Fibroblast of villous mesenchyme (primary cell): ENCODE measurements at regions not wholly inside any gene's neighbourhood (a gene's known extent, or its start where the extent isn't known, plus 50 kb on each side); places are given as distances from the start of the nearest gene placed in this dataset.

ENCODE experiments used
- DNase-seq: peaks from one replicate; pipeline ENCODE4 v3.0.0-alpha.2; 2010; ENCODE audit warnings: low read depth
- H3K4me3 ChIP-seq: 2 replicates; pipeline ENCODE4 v1.5.1; 2011; ENCODE audit warnings: low read depth, mild to moderate bottlenecking, low read length
- CTCF ChIP-seq: IDR thresholded peaks from 2 replicates; pipeline ENCODE4 v1.5.1; 2012; ENCODE audit warnings: low read depth, mild to moderate bottlenecking, low read length; ENCODE audit not compliant: insufficient read depth

GRCh38 chr2:61722800-61723199, 131.1 kb downstream of the FAM161A start:
- TF ChIP-seq CTCF = no peak
- no peak overlapping the region for H3K4me3 ChIP-seq
- DNase-seq = no peak

DNA sequence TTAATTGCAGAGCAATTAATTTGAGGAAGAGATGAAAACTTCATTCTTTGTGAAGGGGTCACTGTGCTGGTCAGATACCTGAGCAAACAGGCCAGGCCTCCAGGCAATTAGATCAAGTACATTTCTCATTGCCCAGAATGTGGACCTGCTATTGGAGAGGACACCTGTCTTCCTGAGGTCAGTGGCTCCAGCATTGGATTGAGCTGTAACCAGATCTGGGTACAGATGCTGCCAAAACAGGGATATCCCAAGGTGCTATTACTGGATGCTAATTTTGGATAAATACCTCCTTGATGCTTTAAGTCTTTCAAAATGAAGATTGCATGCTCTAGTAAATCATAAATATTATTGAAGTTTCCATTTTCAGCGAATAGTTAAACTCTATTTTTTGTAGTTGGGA, 131.5 kb downstream of the FAM161A start:
- TF ChIP-seq CTCF = no peak

DNA sequence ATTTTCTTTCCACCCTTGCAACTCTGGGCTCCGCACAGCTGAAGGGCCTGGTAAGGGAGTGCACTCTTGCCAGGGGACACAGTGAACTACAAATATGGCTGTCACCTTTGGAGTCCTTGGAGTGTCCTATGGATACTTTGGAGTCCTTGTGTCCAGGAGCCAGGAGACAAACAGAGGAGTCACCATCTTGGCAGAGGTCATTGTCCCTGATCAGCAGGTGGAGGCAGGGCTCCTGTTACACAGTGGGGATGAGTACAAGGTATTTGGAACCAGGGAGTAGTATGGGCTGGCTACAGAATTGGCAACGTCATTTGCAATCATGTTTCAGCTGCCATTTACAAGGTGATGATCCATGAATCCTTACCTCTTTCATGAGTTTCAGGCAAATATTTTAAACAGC, 132.5 kb downstream of the FAM161A start:
- no peak overlapping the region for H3K4me3 ChIP-seq
- DNase-seq = no peak
- no peak for TF ChIP-seq CTCF

More for the DNA sequence above, 131.5 kb downstream of the FAM161A start:
- H3K4me3 ChIP-seq = no peak overlapping the region
- DNase-seq = no peak

DNA sequence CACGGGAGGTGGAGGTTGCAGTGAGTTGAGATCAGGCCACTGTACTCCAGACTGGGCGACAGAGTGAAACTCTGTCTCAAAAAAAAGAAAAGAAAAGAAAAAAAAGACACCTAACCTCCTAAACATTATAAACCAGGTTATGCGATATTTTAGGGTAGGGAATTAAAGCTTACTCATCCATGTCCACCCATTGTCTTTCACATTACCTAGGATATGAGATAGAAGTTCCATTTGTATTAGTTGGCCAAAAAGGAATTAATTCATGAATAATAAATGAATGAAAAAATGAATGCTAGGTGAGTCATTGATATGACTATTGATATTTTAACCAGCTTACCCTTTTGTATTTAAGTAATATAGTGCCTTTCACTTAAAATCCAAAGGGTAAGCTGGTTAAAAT, 132.9 kb downstream of the FAM161A start:
- H3K4me3 ChIP-seq = no peak overlapping the region
- DNase-seq = no peak
- TF ChIP-seq CTCF = no peak

DNA sequence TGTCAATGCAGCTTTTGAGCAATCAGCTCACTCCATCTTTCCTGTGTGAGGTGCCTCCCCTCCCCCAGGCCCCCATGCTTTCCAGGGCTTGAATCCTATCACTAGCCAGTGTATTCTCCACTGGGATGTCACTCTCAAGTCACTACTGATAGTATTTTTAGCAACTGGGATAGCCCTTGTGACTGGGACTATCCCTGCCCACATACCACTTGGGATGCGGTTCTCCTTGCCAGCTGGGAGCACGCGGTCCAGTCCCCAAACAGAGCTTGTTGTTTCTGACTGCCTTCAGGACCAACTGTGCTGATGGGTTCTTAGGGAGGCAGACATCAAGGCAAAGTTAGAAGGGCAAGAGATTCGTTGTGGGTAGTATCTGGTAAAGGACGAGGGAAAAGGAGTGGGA, 134.9 kb downstream of the FAM161A start:
- H3K4me3 ChIP-seq = no peak overlapping the region
- no peak for TF ChIP-seq CTCF
- DNase-seq = no peak

DNA sequence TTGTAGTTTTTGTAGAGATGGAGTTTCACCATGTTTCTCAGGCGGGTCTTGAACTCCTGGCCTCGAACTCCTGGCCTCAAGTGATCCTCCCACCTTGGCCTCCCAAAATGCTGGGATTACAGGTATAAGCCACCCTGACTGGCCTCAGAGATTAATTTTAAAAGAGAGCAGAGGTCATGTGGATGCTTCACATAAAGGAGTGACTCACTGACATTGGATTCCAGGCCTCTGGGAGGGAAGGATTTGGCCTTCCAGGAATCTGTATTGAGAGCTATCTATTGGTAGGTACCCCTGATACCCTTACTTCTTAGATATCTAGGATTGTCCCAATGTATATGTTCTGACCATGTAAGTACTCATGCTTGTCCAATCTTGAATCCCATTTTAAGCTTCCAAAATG, 138.4 kb downstream of the FAM161A start:
- no peak for DNase-seq
- no peak for TF ChIP-seq CTCF
- no peak overlapping the region for H3K4me3 ChIP-seq

- TF ChIP-seq CTCF = no peak
- no peak overlapping the region for H3K4me3 ChIP-seq
- DNase-seq = no peak
Observed at GRCh38 chr2:61714210-61714609, 139.7 kb downstream of the FAM161A start.
